ENCODE measurements at regions not wholly inside any gene's neighbourhood (a gene's known extent, or its start where the extent isn't known, plus 50 kb on each side); places are given as distances from the start of the nearest gene placed in this dataset.

DNA sequence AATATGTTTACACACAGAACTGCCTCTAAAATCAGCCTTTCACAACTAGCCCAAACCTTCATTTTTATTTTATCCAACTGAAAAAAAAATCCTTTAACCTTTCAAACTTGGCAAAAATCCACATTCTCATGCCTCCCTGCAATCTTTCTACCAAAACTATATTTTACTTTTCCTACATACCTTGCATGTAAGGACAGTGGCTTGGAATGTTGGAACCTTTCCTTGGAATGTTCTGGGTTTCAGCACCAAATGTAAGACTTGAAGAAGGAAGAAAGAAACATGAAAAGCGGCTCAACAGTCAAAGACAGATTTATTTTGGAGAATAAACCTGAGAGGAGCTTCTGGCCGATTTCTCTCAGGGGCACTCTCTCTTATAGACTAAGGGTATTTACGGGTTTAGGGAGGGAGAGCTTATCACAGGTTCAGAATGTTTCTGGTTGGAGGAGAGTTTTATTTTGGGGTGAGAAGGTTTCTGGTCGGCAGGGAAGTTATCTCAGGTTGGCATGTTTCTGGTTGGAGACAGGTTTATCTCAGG is 79.7 kb downstream of the RRM2 start:
- DNase-seq: no peak

- no peak for DNase-seq
Observed at GRCh38 chr2:10204326-10205161, 82.0 kb downstream of the RRM2 start.

DNA sequence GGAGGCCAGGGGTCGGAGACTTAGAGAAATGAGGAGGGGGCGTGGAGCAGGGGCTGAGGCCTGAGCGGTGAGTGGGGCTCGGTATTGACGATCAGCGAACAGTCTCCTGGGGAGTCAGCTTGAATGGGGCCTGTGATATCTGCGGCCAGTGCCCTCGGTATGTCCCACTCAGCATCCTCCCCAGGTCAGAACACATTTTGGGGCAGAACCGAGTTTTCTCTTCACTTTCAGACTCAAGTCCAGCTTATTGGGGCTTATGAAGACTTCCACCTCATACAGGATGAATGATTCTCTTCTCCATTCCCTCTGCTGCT is 82.6 kb downstream of the RRM2 start:
- no peak for DNase-seq

GRCh38 chr2:10208736-10209135 is 86.2 kb downstream of the RRM2 start:
- no peak for DNase-seq

DNA sequence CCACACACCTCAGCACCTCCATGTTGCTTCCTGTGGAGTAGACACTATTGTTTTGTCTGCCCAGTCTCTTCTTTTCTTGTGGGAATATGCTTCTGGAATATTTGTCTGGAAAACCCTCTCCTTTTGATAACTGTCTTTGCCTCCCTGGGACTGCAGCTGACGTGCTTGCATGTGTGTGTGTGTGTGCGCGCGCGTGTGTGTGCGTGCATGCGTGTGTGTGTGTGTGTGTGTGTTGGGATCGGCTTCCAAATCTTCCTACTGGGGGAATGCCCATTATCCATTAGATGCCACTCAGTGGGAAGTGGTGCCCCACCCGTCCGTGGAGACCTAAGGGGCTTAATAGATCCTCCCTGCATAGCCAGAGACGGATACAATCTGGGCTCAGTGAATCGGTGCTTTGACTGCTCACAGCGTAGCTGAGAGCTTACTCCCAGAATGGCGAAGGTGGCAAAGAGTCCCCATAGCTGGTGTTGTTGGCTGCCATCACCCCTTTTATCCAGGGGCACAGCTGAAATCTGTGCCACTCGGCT is 86.9 kb downstream of the RRM2 start:
- no peak for DNase-seq

DNA sequence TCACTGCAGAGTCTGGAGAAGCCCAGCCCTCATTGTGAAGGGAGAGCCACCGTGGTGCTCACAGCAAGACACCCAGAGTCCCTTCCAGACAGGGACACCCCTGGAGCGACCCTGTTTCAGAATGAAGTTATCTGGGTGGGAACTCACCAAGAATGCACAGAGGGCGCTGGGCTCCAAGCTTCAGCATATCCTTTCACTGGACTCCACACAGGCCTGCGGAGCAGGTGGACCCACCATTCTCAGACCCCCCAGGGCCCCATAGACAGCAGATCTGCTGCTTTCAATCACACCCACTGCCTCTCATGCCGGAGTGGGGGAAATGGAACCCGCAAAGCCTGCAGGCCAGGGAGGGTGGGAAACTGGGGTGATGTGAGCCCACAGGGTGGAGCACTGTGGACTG is 87.8 kb downstream of the RRM2 start:
- no peak for DNase-seq

DNA sequence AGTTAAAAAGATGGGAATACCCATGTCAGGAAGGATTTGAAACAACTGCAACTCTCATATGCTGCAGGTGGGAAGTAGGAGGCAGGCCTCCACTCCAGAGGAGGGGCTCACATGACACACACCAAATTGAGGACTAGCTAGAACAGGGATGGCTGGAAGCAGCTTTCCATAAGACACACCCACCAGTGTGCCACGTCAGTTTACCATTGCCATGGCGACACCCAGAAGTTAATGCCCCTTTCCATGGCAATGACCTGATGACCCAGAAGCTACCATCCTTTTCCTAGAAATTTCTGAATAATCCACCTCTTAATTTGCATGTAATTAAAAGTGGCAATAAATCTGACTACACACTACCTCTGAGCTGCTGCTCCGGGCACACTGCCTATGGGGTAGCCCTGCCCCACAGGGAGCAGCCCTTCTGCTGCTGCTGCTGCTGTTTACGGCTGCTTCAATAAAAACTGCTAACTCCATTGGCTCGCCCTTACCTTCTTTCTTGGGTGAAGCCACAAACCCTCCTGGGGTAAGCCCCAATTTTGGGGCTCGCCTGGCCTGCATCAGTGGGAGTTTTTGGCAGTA is 89.4 kb downstream of the RRM2 start:
- no peak for DNase-seq

- no peak for DNase-seq
Observed at GRCh38 chr2:10212827-10213226, 89.9 kb upstream of the HPCAL1 start.

DNA sequence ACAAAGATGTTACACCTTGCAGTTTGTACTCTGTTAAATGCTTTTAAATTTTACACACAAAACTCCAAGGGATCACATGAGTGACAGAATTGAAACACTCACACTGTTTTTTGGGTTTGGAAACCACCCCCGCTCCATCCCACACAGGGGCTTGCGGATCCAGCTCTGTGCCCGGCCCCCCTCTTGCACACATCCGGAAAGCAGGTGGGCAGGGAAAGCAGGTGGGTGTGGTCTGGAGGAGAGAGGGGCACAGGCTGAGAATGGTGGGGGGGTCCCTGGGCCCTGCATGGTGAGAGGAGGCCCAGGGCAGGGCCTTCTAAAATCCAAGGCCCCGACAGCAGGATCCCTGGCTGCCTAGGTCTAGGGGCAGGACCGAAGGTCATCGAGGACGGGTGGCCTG is 88.5 kb upstream of the HPCAL1 start:
- no peak for DNase-seq

- no peak for DNase-seq
Observed at GRCh38 chr2:10215393-10215935, 87.2 kb upstream of the HPCAL1 start.

DNA sequence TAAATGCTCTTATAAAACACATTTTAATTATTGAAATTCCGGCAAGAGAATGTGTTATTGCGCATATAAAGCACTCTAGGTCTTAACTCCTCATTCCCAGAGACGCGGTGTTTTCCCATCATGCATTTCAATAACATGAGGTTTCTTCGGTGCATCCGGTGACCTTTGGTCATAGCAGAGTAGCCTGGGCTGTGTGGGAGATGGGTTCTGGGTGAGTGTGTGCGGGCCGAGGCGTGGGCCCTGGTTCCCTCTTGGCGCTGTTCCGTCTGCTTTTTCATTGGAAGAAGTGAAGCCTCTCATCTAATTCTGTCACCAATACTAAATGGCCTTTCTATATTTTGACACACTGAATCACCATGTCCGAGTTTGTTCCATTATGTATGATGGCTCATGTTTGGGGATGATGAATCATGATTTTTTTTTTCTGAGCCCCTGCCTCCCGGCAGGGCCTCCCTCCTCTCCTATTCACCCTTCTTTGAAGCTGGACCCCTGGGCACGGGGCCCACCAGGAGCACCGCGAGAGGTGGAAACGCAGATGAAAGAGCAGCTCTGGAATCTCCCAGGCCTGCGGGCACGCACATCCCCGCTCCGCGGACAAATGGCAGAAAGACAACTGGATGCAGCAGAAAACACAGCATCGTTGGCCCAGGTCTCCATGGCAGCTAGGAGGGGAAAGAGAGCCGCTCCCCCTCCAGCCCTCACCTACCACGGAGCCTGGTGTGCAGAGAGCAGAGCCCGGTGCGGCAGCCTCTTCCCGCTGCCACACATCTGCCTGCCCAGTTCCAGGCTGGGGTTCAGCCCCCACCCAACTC is 85.8 kb upstream of the HPCAL1 start:
- DNase-seq: no peak

DNA sequence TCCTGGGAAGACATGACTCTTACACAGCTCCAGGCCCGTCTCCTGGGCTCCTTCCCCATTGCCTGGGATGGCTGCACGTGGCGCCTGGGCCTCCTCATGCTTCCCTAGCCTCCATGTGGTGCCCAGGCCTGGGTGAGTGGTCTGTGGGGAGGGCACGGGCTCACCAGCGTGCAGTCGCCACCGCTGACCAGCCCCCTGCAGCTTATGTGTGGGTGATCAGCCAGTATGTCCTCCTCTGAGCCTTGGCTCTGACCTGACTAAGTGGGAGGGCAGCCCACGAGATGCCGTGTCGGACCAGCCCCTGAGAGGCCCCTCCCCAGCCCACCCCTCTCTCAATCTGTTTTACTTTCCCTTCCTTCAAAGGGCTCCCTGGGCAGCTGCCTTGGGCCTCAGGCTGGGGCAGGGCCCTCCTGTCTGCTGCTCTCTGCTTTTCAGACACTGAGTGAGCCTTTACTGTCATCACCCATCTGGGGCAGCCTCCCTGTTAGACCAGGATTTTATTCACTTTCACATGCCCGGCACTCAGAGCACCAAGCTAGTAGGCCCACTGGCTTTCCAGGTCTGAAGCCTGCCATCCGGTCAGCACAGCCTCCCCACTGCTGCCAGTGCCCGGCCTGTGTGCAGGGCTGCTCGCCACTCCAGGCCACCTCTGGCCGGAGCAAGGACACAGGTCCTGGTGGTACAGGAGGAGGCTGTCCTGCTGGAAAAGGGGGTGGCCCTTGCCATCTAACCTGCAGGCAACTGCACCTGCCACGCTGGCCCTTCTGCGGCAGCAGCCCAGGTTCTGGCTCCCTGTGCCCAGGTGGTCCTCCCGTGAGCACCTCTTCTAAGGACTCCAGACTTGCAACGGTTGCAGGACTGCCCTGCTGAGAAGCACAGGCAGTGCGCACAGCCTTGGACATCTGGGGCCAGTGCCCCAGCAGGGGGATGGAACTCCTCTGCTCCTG is 84.9 kb upstream of the HPCAL1 start:
- DNase-seq: no peak

DNA sequence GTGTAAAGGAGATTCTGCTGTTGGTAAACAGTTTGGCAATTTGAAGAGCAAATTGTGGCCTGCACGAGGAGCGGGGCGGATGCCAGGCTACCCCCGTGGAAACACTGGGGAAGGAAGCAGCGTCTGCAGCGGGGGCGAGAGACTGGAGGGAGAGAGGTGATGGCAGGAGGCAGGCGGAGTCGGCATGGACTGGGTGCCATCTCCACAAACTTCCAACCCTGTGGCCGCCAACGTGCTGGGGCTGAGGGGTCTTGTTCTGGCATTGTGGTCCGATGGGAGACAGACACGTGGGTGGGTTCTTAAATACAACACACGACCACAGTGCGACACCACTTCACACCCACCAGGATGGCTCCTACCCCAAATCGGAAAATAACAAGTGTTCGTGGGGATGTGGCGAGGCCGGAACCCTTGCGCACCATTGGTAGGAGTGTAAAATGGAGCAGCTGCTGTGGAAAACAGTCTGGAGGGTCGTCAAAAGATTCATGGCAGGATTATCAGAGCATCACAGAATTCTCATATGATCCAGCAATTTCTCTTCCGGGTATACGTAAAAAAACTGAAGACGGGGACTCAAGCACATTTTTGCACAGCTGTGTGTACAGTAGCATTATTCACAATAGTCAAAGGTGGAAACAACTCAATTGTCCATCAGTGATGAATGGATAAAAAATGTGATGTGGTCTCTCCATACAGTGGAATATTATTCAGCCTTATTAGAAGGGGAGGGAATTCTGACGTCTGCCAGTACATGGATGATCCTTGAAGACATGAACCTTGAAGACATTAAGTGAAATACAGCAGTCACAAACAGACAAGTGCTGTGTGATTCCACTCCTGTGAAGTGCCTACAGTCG is 82.4 kb upstream of the HPCAL1 start:
- DNase-seq: no peak

- no peak for DNase-seq
Observed at GRCh38 chr2:10220902-10221391, 81.8 kb upstream of the HPCAL1 start.

DNA sequence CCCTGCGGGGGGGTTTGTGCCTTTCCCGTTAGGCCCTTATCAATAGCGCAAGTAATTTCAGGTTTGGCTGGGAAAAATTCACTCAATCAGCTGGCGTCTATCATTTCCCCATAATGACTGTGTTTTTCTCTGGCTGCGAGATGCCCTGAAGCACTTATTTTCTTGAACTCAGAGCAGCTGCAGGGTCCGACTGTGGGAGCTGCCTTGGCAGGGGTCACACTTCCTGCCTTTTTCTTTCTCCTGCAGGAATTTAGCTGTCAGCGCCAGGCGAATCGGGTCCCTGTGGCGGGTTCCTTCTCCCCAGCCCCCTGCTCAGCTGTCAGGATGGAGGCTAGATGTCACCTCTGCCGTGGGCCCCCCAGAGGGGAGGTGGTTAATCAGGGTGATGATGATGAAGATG is 81.3 kb upstream of the HPCAL1 start:
- DNase-seq: no peak

DNA sequence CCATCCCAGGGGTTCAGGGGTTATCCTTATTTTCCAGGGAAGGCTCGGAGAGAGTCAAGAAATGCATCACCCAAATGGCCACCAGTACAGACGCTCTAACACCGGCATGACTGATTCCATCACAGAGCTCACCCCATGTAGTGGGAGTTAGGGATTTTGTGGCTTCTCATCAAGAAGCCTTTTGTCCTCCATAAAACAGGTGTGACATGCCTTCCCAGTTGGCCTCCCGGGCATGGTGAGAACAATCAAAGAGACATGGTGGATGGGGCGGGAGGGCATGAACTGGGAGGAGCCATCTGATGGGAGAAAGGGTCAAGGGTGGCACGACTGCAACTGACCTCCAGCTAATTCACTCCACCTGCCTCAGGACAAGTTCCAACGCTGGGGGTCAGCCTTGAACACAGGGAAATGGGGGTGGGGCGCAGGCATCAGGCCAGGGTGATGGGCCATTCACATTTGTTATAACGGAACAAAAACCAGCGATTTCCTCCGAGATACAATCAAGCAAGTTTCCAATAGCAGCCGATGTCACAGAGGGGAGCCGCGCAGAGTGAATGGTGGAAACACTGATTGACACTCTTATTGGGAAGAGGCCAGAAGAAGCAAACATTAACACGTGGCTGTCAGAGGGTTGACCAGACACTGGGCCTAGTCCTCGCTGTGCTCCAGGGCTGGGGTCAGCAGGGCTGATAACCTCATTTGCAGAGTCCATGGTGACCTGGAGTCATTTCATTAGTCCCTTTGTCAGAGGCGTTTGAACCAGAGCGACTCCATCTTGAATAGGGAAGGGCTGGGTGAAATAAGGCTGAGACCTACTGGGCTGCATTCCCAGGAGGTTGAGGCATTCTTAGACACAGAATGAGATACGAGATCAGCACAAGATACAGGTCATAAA is 80.5 kb upstream of the HPCAL1 start:
- DNase-seq: no peak

GRCh38 chr2:10223471-10223870 is 79.2 kb upstream of the HPCAL1 start:
- no peak for DNase-seq

DNA sequence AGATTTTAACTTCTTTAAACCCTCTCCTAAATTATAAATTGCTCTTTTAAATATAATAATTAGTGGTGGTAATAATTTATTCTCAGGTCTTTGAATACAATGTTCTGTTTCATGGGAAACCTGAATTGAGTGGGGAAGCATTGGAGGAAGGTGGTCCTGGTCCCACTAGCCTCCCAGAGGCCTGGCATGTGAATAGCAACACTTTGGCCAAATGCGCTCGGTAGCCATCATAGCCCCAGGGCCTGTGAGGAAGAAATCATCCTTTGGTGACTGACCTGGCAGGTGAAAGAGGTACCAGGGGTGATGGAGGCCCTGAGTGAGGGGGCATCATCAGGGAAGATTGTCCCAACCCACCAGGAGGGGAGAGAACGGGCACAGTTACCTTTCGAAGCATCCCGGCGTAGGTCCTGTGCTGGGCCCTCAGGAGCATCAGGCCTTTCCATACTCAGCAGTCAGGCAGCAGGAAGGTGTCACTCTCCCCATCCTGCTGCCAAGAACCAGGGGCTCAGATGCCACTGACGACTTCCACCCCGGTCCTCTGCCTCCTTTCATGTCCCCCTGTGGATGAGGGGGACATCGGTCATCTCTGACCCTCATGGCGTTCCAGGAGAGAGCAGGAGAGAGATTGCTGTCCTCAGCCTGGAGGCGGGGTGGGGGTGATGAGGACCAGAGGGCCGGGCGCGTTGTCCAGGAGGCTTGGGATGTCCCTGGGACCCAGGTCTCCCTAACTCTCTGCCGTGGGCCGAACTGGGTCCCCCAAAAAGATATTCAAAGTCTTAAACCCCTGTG is 78.6 kb upstream of the HPCAL1 start:
- DNase-seq: no peak

GRCh38 chr2:10224734-10225133 is 78.0 kb upstream of the HPCAL1 start:
- no peak for DNase-seq

Data from right hindlimb (tissue), 1 donor.